Vagina (tissue), 2 donors: ENCODE measurements at regions not wholly inside any gene's neighbourhood (a gene's known extent, or its start where the extent isn't known, plus 50 kb on each side); places are given as distances from the start of the nearest gene placed in this dataset.

Experiments used
- POLR2A ChIP-seq, 2 donors: fragments of 450-650 bp; IDR thresholded peaks; one replicate each; pipeline ENCODE4 v1.6.1; 2017; ENCODE audit warnings: antibody characterized with exemption in 2 of 2, mild to moderate bottlenecking in 2 of 2, moderate library complexity in 2 of 2
- TF ChIP-seq, protein P1 (sequence below), 3 experiments: fragments of 450-650 bp in 2 of 3; fragments of 200-600 bp in 1 of 3; sonication (generic) in 1 of 3; IDR thresholded peaks; one replicate each; pipeline ENCODE4 v1.5.1; 2017 to 2019; ENCODE audit warnings: antibody characterized with exemption in 3 of 3, mild to moderate bottlenecking in 2 of 3, moderate library complexity in 2 of 3

DNA sequence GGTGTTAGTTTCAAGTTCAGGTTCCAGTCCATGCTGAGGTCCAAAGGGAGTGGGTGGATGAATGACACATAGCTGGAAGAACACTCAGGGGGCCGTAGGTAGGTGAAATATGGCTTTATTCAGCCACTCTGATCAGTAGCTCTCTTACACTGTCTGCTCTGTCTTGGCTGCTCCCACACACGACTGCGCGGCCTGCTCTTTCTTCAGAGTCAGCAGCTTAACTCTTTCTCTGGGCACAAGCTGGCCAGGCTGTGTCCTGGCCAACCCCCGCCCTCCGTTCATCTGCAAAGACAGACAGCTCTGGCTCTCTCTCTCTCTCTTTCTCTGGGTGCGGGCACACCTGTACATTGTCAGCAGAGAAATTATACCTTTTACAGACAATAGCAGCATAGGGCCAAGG lies 317.4 kb upstream of the SORCS1 start:
- TF ChIP-seq, protein P1, sequence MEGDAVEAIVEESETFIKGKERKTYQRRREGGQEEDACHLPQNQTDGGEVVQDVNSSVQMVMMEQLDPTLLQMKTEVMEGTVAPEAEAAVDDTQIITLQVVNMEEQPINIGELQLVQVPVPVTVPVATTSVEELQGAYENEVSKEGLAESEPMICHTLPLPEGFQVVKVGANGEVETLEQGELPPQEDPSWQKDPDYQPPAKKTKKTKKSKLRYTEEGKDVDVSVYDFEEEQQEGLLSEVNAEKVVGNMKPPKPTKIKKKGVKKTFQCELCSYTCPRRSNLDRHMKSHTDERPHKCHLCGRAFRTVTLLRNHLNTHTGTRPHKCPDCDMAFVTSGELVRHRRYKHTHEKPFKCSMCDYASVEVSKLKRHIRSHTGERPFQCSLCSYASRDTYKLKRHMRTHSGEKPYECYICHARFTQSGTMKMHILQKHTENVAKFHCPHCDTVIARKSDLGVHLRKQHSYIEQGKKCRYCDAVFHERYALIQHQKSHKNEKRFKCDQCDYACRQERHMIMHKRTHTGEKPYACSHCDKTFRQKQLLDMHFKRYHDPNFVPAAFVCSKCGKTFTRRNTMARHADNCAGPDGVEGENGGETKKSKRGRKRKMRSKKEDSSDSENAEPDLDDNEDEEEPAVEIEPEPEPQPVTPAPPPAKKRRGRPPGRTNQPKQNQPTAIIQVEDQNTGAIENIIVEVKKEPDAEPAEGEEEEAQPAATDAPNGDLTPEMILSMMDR (IDR thresholded peaks at IDR 0.05), result no peak
- TF ChIP-seq POLR2A (IDR thresholded peaks at IDR 0.05), result no peak
